GM23248 (cell line): ENCODE measurements at regions not wholly inside any gene's neighbourhood (a gene's known extent, or its start where the extent isn't known, plus 50 kb on each side); places are given as distances from the start of the nearest gene placed in this dataset.
A peak's percentile ranks its signal among the peaks of the same experiment; 100 is the strongest.

Experiments
- DNase-seq: peaks from one replicate; pipeline ENCODE4 v3.0.0-alpha.2; 2015
- H2AFZ ChIP-seq: fragments of 200-600 bp; sonication (generic); 2 replicates; pipeline ENCODE4 v1.6.1; 2016; ENCODE audit warnings: antibody characterized with exemption
- H3F3A ChIP-seq: fragments of 200-600 bp; sonication (generic); 2 replicates; pipeline ENCODE4 v1.6.1; 2016; ENCODE audit warnings: mild to moderate bottlenecking, antibody characterized with exemption, mixed run types; ENCODE audit not compliant: insufficient read depth
- H3K27ac ChIP-seq: fragments of 200-600 bp; sonication (generic); 2 replicates; pipeline ENCODE4 v1.5.1; 2016; ENCODE audit warnings: mild to moderate bottlenecking
- H3K27me3 ChIP-seq: fragments of 200-600 bp; sonication (generic); replicated peaks from 2 replicates; pipeline ENCODE4 v1.6.1; 2016; ENCODE audit warnings: mild to moderate bottlenecking; ENCODE audit not compliant: insufficient read depth
- H3K36me3 ChIP-seq: fragments of 200-600 bp; sonication (generic); 2 replicates; pipeline ENCODE4 v1.6.1; 2016; ENCODE audit warnings: low read depth, mild to moderate bottlenecking
- H3K4me1 ChIP-seq: fragments of 200-600 bp; sonication (generic); 2 replicates; pipeline ENCODE4 v1.6.1; 2016; ENCODE audit warnings: mild to moderate bottlenecking; ENCODE audit not compliant: insufficient read depth
- H3K4me2 ChIP-seq: fragments of 200-600 bp; sonication (generic); one replicate; pipeline ENCODE4 v1.6.1; 2016; ENCODE audit warnings: mild to moderate bottlenecking; ENCODE audit not compliant: unreplicated experiment
- H3K4me3 ChIP-seq: fragments of 200-600 bp; sonication (generic); 2 replicates; pipeline ENCODE4 v1.5.1; 2016; ENCODE audit warnings: mild to moderate bottlenecking
- H3K79me2 ChIP-seq: fragments of 200-600 bp; sonication (generic); 2 replicates; pipeline ENCODE4 v1.6.1; 2016; ENCODE audit warnings: mild to moderate bottlenecking; ENCODE audit not compliant: insufficient read depth
- H3K9ac ChIP-seq: fragments of 200-600 bp; sonication (generic); 2 replicates; pipeline ENCODE4 v1.6.1; 2016; ENCODE audit warnings: mild to moderate bottlenecking
- H3K9me2 ChIP-seq: fragments of 200-600 bp; sonication (generic); 2 replicates; pipeline ENCODE4 v1.6.1; 2016; ENCODE audit warnings: mixed run types, mild to moderate bottlenecking, moderate library complexity; ENCODE audit not compliant: insufficient read depth
- H3K9me3 ChIP-seq: fragments of 200-600 bp; sonication (generic); one replicate; pipeline ENCODE4 v1.6.1; 2017; ENCODE audit warnings: low read depth
- H4K20me1 ChIP-seq: fragments of 200-600 bp; sonication (generic); 2 replicates; pipeline ENCODE4 v1.6.0; 2016; ENCODE audit not compliant: insufficient read depth
- EZH2 ChIP-seq: fragments of 200-600 bp; sonication (generic); IDR thresholded peaks from 2 replicates; pipeline ENCODE4 v1.6.1; 2018; ENCODE audit warnings: antibody characterized with exemption, mild to moderate bottlenecking; ENCODE audit not compliant: insufficient read depth, poor library complexity, severe bottlenecking
- EZH2phosphoT487 ChIP-seq: fragments of 200-600 bp; sonication (generic); IDR thresholded peaks from 2 replicates; pipeline ENCODE4 v1.6.1; 2018; ENCODE audit warnings: antibody characterized with exemption, moderate library complexity, mild to moderate bottlenecking, low read depth; ENCODE audit not compliant: insufficient read depth
- WGBS, 2 experiments: methylation state at CpG; one replicate each; pipeline ENCODE4 v1.1.6; 2015 to 2017; ENCODE audit warnings: low lambda C conversion rate in 2 of 2, low coverage in 1 of 2; ENCODE audit errors: missing lambda C conversion rate in 2 of 2; 5-methylcytosine and 5-hydroxymethylcytosine counted together
- in situ Hi-C: fragments of 300-500 bp; cut with MboI; formaldehyde crosslinking; loops from 2 replicates; pipeline ENCODE4 v1.15.0; 2020

GRCh38 chr3:194536871-194537637, 50.3 kb upstream of the ATP13A3 start:
- in situ Hi-C loops: no loop called here
- H3K4me2 ChIP-seq: no peak overlapping the region
- H3K9me2 ChIP-seq: no peaks in the 10 kb centered on the region
- no peaks in the 10 kb centered on the region for H4K20me1 ChIP-seq
- no peak overlapping the region for H3K9ac ChIP-seq
- H3K4me3 ChIP-seq: no peak overlapping the region
- H3K79me2 ChIP-seq: no peaks in the 10 kb centered on the region
- H3K27me3 ChIP-seq: no peaks in the 10 kb centered on the region
- no peaks in the 10 kb centered on the region for H3K9me3 ChIP-seq
- TF ChIP-seq EZH2: no peak
- TF ChIP-seq EZH2phosphoT487: no peak
- H2AFZ ChIP-seq: no peak overlapping the region
- WGBS, 2 experiments: 83 to 85% methylated on average over 2 of the region's 2 CpGs
- H3K4me1 ChIP-seq: peaks cover 15% of the 10 kb centered on the region; the same call in 1 of the 2 replicates
- DNase-seq: peak; percentile 20
- H3F3A ChIP-seq: no peaks in the 10 kb centered on the region
- H3K27ac ChIP-seq: no peak overlapping the region
- H3K36me3 ChIP-seq: no peaks in the 10 kb centered on the region
